ENCODE measurements at regions not wholly inside any gene's neighbourhood (a gene's known extent, or its start where the extent isn't known, plus 50 kb on each side); places are given as distances from the start of the nearest gene placed in this dataset.
"Not testable (repeated sequence)": the region's sequence is repeated elsewhere in the genome, so short reads cannot be mapped to it uniquely, and the experiment has no call there.

DNA sequence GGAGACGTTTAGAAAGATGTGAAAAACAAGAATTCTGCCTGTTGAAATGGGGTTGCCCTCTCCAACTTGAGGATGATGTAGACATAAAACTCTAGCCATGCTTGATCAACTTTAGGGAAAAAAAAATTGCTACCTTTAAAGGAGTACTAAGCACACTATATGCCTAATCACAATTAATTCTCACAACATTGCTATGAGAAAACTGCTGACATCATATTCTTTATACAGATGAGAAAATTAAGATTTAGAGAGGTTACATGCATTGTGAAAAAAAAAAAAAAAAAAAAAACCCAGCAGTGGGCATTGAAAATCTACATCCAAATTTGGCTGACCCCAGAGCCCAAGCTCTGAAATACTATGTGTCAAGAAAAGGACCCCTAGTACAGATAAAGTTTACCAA, 617.2 kb upstream of the ADGRL2 start:
- no peak for DNase-seq

GRCh38 chr1:81183051-81183450, 617.7 kb upstream of the ADGRL2 start:
- DNase-seq, result no peak

DNA sequence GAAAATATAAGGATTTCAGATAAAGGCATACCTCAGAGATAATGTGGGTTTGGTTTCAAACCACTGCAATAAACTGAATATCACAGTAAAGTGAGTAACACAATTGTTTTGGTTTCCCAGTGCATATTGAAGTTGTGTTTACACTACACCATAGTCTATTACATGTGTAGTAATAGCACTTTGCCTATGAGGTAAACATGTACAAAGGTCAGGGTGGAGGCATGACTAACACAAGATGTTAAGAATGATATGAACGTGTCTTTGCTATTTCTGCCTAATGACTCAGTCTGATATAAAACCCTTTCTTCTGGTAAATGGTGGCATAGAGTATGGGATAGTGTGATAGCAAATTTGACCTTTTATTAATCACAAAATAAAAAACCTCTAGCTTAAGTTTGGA, 621.5 kb upstream of the ADGRL2 start:
- no peak for DNase-seq

GRCh38 chr1:81178431-81179093, 622.2 kb upstream of the ADGRL2 start:
- DNase-seq, result not testable (repeated sequence)

DNA sequence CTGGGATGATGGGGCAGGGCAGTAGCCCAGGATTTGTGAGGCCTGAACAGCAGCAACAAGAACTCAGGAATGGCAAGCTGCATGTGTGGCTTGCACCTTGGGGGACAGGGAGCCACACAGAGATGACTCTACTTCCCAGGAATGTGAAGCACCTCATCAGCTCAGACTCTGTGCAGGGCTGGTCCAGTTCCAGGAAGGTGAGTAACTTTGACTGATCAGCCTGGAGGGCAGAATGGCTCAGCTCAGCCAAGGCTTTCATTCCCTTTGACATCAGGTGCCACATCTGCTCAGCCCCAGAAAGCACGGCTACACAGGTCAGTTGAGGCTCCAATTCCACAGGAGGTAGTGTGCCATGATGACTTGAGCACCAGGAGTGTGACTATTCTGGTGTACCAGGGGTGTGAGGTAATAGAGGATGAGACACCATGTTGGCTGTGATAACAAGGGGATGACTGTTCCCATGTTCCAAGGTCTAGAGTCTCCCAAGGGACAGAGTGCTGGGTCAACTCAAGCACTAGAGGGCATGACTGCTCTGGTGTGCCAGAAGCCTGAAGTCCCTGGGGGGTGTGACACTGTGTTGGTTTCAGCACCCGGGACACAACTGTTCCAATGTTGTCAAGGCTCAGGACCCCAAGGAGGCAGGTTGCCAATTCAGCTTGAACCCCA, 625.8 kb upstream of the ADGRL2 start:
- no peak for DNase-seq

GRCh38 chr1:81174052-81174451, 626.7 kb upstream of the ADGRL2 start:
- no peak for DNase-seq

DNA sequence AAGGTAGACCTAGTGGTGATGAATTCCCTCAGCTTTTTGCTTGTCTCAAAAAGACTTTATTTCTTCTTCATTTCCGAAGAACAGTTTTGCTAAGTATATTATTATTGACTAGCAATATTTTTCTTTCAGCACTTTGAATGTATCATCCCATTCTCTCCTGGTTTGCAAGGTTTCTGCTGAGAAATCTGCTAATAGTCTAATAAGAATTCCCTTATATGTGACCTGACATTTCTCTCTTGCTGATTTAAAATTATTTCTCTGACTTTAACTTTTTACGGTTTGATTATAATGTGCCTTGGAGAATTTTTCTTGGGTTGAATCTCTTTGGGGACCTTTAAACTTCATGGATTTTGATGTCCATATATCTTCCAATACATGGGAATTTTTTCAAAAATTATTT, 628.3 kb upstream of the ADGRL2 start:
- no peak for DNase-seq

DNA sequence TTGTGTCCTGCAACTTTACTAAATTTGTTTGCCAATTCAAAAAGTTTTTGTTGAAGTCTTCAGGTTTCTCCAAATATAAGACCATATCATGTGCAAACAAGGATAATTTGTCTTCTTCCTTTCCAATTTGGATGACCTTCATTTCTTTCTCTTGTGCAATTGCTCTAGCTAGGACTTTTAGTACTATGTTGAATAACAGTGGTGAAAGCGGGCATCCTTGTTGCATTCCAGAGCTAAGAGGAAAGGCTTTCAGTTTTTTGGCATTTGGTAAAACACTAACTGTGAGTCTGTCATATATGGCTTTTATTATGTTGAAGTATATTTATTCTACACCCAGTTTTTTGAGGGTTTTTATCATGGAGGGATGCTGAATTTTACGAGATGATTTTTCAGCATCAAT, 630.0 kb upstream of the ADGRL2 start:
- no peak for DNase-seq

- no peak for DNase-seq
Measured at GRCh38 chr1:81165963-81166362, 634.8 kb upstream of the ADGRL2 start.

- no peak for DNase-seq
Measured at GRCh38 chr1:81160696-81161095, 640.0 kb upstream of the ADGRL2 start.

- DNase-seq, result no peak
Measured at GRCh38 chr1:81158592-81158991, 642.1 kb upstream of the ADGRL2 start.

- DNase-seq, result no peak
Measured at GRCh38 chr1:81157686-81158085, 643.0 kb upstream of the ADGRL2 start.

DNA sequence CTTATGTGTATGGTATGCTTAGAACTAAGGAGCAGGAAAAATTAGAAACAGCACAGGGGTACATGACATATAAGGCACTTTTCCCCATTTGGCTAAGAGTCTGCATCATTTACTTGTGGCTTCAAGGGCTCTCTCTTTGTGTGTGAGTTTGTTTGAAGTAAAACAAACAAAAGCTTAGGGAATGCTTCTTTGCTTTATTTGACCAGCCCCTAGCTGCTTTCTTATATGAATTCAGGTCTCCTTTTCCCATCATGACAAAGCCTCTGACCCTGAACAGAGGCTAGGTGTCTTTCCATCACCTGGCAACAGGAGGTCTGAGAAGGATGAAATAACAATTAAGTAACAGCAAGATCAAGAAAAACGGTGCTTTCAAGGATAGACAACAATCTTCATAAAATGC, 643.8 kb upstream of the ADGRL2 start:
- DNase-seq, result no peak

- no peak for DNase-seq
Measured at GRCh38 chr1:81155131-81155530, 645.6 kb upstream of the ADGRL2 start.

DNA sequence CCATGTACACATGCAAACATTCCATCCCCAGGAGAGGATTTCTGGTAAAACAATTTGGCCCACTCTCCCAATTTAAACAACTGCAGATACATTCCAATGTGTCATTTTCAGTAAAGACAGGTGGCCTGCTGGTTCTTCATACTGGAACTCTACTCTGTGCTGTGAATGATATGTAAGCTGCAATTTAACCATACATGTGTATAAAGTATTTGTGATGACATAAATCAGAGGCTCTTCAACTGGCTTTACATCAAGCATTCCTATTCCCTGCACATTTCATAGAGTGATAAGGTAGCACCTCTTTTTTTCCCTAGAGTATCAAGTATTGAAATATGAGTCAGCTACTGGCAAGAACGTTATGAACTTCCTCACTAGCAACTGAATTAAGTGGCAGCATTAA, 649.5 kb upstream of the ADGRL2 start:
- DNase-seq, result no peak

GRCh38 chr1:81149649-81150325, 650.9 kb upstream of the ADGRL2 start:
- no peak for DNase-seq

DNA sequence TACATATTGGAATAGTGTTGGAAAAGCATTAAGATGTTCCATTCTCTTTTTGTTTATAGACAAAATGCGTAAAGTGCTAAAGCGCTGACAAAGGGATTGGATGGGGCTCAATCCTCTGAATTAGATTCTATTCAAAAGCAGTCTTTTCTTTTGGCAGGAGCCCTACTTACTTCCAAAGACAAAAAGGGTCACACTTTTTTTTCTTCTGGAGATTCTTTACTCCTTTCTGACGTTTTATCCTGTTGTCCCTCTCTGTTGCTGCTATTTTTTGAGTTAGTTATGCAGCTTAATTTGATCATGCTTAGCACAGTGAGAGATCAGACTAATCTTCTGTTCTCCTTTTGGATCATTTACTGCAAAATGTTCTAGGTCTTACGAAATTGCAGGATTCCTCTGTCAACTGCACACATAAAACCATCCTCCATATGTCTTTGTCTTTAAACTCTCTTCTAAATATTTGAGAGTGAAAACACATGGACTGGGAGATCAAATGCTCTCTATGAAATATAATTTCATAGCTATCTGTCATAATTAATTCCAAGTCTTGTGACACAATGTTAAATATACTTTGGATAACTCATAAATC, 656.4 kb upstream of the ADGRL2 start:
- no peak for DNase-seq

GRCh38 chr1:81142099-81142826, 658.5 kb upstream of the ADGRL2 start:
- no peak for DNase-seq

DNA sequence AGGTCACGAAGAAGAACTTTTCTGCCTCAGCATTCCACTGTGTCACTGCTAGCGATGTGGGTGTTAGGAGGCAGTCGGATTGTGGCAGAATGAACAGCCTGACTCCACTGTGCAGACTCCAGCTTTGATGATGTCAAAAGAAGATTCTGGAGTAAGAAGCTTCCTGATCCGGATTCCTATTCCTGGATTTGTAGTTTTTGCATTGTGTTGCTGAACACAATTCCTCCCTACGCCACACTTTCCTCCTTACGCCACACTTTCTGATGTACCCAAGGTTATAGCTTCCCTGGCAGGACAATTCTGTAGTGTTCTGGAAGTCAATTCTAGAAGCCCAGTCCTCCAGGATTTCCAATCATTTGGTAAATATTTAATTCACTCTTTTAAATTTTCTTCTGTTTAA, 665.2 kb upstream of the ADGRL2 start:
- DNase-seq, result no peak

- DNase-seq, result no peak
Measured at GRCh38 chr1:81129776-81130175, 671.0 kb upstream of the ADGRL2 start.

DNA sequence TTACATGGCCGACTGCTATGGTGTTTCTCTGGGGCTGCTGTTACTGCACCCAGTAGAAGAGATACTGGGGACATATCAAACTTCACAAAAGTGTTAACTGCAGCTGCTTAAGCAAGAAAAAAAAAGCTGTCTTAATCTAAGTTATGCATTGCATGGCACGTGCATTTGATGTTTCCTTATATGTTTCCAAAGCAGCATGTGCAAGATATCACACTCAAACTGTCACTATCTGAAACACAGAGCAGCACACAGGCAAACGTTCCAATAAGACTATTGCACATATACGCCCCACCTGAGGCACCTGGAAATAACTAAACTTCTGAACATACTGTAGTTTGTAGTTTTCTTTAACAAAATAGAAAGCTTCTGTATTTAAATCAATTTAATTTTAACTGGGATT, 671.4 kb upstream of the ADGRL2 start:
- DNase-seq, result no peak

DNA sequence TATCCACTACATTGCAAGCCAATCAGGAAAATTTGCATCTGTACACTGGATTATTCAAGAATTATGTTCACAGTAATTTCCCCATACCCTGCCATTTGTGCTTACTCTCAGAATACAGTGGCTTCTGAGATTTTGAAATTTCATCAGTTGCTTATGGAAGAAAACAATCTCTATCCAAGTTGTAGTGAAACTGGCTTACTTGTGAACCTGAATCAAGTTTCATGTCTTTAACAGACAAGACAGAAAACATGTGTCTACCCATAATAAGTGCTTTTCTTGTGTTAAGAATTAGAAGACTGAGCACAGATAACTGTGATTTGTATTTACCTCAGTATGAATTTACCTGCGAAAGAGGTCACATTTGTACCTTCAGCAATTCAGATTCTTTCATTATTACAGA, 672.7 kb upstream of the ADGRL2 start:
- DNase-seq, result no peak

DNA sequence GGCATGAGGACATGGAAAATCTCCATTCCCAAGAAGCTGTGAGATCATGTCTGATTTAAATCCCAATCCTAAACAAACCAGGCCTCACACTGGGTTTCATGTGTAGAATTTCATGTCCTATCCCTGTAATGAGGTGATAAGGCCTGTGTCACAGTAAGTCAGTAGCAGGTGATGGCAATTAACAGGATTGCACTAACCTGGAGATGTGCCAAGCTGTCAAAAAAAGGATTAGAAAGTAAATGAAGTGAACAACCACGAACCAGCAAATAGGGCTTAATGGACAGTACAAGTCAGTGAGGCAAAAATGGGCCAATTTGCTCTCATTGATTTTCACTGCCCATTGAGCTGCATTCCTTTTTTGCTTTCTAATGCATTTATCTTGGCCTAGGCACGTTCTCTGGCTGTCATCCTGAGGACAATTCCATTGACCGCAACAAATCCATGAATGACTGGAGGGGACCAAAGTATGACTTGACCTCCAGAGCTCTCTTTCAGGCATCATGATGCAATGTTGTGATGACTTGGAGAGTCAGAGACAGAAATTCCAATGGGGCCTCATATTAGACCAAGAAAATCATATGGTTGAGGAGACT, 673.6 kb upstream of the ADGRL2 start:
- no peak for DNase-seq

Data from femur (tissue), 1 donor.